NCI-H1105 (cell line): ENCODE measurements at regions not wholly inside any gene's neighbourhood (a gene's known extent, or its start where the extent isn't known, plus 50 kb on each side); places are given as distances from the start of the nearest gene placed in this dataset.
A peak's percentile ranks its signal among the peaks of the same experiment; 100 is the strongest.

Experiments
- DNase-seq: peaks from one replicate; lab custom pipeline; 2025; lab: John Stamatoyannopoulos, UW

DNA sequence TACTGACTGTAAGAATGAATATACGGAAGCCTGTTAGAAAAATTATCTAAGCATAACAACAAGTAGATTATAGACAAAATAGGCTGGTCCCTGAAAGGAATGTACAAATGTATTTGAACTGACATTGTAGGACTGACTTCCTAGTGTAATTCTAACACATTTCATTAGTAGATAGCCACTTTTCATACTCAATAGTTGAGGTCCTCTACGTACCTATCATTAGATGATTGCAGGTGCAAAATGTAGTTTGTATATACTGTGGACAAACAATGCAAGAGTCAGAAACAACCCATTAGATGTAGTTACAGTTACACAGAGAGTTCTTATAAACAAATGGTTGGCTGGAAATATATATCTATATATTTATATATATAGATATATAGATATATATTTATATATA is 402.3 kb upstream of the SLITRK6 start:
- no peak for DNase-seq

DNA sequence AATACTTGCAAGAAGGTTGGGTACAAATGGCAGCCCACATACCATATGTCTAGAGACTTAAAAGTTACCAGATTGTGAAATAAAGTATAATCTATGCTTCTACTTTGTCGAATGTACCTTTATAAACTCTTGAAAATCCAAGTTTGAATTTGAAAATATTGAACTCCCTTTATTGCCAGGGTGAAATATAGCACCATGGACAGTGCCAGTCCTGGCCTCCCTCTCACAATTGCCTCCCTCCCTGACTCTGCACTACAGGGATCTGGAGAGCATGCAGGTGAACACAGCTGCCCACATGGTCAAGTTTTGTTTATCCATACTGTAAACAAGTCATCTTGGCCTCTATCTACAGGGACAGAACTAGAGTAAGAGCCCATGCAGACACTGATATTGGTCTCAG is 394.1 kb upstream of the SLITRK6 start:
- no peak for DNase-seq

DNA sequence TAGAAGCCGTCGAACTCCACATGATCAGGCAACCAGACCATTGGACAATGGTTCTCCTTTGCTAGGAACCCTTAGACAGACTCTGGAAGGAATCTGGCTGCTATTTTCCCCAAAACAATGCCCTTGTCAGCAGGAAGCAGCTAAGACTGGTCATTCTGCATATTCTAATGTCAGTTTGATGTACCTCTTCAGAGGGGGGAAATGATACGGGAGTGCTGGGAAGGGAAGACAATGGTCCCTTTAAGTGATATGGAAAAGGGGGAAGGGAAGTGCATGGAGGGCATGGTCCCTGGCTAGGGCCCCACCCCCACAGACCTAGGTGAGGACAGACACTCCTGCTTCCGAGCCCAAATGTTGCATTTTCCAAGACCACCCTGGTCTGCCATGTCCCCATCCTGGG is 389.0 kb upstream of the SLITRK6 start:
- DNase-seq: no peak

- no peak for DNase-seq
Observed at GRCh38 chr13:86185636-86186035, 386.4 kb upstream of the SLITRK6 start.

GRCh38 chr13:86185107-86185506 is 385.9 kb upstream of the SLITRK6 start:
- DNase-seq: no peak

GRCh38 chr13:86174622-86175021 is 375.4 kb upstream of the SLITRK6 start:
- DNase-seq: no peak

GRCh38 chr13:86172961-86173360 is 373.7 kb upstream of the SLITRK6 start:
- DNase-seq: no peak

DNA sequence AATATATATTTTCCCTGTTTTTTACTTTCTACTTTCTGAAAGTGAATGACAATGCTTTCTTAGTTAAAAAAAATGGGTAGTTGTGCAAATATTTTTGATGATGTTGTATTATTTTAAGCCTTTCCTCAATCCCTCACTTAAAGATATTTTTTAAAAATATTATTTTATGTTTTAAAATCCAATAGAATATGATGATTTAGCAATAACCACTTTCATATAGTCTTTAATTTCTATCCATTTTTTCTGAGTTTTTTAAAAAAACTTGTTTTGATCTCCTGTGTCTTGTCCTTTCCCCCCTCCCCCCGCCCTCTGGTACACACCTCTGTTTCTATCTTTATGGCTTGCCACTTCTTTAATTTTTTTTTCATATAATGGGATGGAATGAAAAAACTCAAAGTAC is 362.0 kb upstream of the SLITRK6 start:
- DNase-seq: no peak

GRCh38 chr13:86155756-86156155 is 356.5 kb upstream of the SLITRK6 start:
- DNase-seq: no peak

GRCh38 chr13:86142080-86142479 is 342.9 kb upstream of the SLITRK6 start:
- DNase-seq: no peak

DNA sequence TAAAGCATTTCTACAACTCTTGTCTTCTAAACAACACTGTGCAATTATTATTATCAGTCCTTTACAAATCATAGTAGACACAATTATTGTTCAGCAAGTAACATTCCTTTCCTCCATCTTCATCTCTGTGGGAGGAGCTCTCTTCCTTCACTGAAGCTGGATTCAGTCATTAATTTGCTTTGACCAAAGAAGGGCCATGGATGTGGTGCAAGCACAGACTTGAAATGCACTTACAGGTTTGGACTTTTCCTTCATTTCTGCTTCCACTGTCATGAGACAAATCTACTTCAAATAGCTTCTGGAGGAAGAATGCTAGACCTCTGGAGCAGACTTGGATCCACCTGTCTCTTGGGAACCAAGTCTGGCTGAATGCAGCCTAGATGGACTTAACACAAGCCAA is 336.6 kb upstream of the SLITRK6 start:
- no peak for DNase-seq

GRCh38 chr13:86121881-86122280 is 322.7 kb upstream of the SLITRK6 start:
- no peak for DNase-seq

- no peak for DNase-seq
Observed at GRCh38 chr13:86109107-86109506, 309.9 kb upstream of the SLITRK6 start.

- no peak for DNase-seq
Observed at GRCh38 chr13:86108334-86108733, 309.1 kb upstream of the SLITRK6 start.

- peak; percentile 83 for DNase-seq
Observed at GRCh38 chr13:86098511-86098910, 299.3 kb upstream of the SLITRK6 start.

- DNase-seq: no peak
Observed at GRCh38 chr13:86095351-86095750, 296.1 kb upstream of the SLITRK6 start.

- no peak for DNase-seq
Observed at GRCh38 chr13:86090181-86090580, 291.0 kb upstream of the SLITRK6 start.

DNA sequence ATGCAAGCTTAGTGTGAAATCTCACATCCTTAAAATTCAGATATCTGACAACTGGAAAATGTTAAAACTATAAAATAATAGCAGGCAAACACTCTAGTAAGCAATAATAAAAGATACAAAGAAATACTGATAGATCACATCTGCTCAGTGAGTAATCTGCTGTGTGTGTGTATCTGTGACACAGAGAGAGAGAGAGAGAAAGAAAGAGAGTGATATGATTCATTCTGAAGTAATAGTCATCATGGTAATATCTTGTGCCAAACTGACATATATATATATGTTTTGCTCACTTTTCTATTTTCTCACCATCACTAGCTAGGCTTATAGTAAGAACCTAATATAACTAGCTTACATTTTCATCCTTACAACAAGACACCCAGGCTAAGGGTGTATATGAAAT is 288.0 kb upstream of the SLITRK6 start:
- no peak for DNase-seq

DNA sequence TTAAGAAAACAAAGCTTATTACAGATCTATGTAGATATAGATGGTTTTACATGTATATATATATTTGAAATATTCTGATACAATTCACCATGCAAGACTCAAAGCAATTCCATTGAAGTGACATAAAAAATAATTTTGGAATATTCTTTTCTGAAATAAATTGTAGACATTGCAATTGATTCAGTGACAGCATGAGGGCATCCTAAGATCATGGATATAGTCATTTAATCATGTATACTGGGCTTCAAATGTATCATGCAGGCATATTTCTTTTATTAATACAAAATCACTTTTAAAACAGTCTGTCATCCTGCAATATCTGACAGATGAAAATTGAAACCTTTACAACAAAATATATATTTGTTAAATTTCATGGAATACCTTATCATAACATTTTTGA is 286.7 kb upstream of the SLITRK6 start:
- no peak for DNase-seq

DNA sequence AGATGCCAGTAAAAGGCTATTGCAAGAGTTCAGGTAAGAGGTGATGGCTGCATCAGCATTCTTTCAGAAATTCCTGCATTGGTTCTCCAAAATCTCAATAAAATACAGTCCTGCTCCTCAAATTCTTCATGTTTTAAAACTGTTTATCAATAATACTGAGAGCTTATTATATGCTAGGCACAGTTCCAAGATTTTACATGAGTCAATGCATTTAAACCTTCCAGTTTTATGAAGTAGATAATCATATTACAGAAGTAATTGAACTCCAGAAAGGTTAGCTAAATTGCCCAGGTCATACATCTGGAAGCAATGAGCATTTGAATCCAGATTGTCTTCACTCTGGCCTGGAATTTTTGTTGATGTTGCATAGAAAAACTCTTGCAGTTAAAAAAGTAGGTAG is 282.9 kb upstream of the SLITRK6 start:
- DNase-seq: no peak

DNA sequence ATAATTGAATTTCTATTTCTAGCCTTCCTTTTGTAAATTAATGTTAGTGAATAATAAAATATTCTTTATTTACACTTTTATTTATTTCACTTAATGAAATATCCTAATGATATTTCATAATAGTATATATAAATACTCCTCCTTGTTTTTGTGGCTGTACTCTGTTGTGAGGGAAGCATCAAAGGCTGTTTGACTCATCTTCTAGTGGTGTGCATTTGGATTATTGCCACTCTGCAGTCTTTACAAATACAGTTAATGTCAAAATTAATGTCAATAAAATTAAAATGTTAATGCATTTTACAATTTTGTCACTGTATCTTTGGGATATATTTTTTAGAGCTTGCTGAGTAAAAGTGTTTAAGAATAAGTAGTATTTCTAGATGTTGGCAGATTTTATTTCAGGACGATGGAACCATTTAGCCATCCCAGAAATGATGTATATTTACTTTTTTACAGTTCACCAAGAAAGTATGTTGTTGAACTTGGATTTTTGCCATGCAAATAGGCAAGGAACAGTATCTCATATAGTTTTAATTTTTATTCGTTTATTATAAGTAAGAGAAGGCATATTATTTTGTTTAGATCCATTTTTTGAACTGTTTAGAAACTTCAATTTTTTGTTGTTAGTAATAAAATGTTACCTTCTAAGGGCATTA is 281.2 kb upstream of the SLITRK6 start:
- DNase-seq: no peak

- no peak for DNase-seq
Observed at GRCh38 chr13:86066611-86067365, 267.6 kb upstream of the SLITRK6 start.

- no peak for DNase-seq
Observed at GRCh38 chr13:86052141-86052540, 252.9 kb upstream of the SLITRK6 start.
